ENCODE measurements at regions not wholly inside any gene's neighbourhood (a gene's known extent, or its start where the extent isn't known, plus 50 kb on each side); places are given as distances from the start of the nearest gene placed in this dataset.
"Not testable (repeated sequence)": the region's sequence is repeated elsewhere in the genome, so short reads cannot be mapped to it uniquely, and the experiment has no call there.

GRCh38 chr2:7178996-7179395 lies 261.8 kb downstream of the RNF144A start:
- not testable (repeated sequence) for TF ChIP-seq ZNF274 (IDR thresholded peaks at IDR 0.05; ENCODE audit: low read depth, low read length); YY1 (IDR thresholded peaks at IDR 0.05; ENCODE audit: insufficient read depth, insufficient read length)

All from NT2/D1 (cell line).